SK-N-SH treated with all-trans-retinoic acid at 6 μM for 48 hours (cell line): ENCODE measurements at regions not wholly inside any gene's neighbourhood (a gene's known extent, or its start where the extent isn't known, plus 50 kb on each side); places are given as distances from the start of the nearest gene placed in this dataset.

ENCODE experiments used
- ARNTL ChIP-seq: fragments of 450-650 bp; formaldehyde crosslinking; IDR thresholded peaks from 2 replicates; pipeline ENCODE4 v1.5.0; 2020; ENCODE audit warnings: low read depth, mild to moderate bottlenecking, moderate library complexity, borderline replicate concordance
- ESRRG ChIP-seq: fragments of 250-450 bp; sonication (Bioruptor Pico); IDR thresholded peaks from 2 replicates; pipeline ENCODE4 v1.6.1; 2021; ENCODE audit warnings: mild to moderate bottlenecking
- OSR1 ChIP-seq: fragments of 250-450 bp; sonication (Bioruptor Pico); IDR thresholded peaks from 2 replicates; pipeline ENCODE4 v1.8.0; 2022; ENCODE audit warnings: moderate library complexity, mild to moderate bottlenecking, inconsistent platforms
- RARB ChIP-seq: fragments of 250-450 bp; sonication (Bioruptor Pico); IDR thresholded peaks from 2 replicates; pipeline ENCODE4 v1.8.0; 2021; ENCODE audit warnings: mild to moderate bottlenecking, moderate library complexity
- TOX ChIP-seq: fragments of 250-450 bp; sonication (Bioruptor Pico); IDR thresholded peaks from 2 replicates; pipeline ENCODE4 v1.8.0; 2021; ENCODE audit warnings: mild to moderate bottlenecking, moderate library complexity, borderline replicate concordance
- ZC3H10 ChIP-seq: fragments of 250-450 bp; sonication (Bioruptor Pico); IDR thresholded peaks from 2 replicates; pipeline ENCODE4 v1.5.1; 2021; ENCODE audit warnings: mild to moderate bottlenecking, moderate library complexity
- ZFP3 ChIP-seq: fragments of 250-450 bp; sonication (Bioruptor Pico); IDR thresholded peaks from 2 replicates; pipeline ENCODE4 v1.5.0; 2020; ENCODE audit warnings: mild to moderate bottlenecking, moderate library complexity
- ZFP30 ChIP-seq: fragments of 450-650 bp; formaldehyde crosslinking; IDR thresholded peaks from 2 replicates; pipeline ENCODE4 v1.5.0; 2022; ENCODE audit warnings: mild to moderate bottlenecking, moderate library complexity
- ZNF565 ChIP-seq: fragments of 450-650 bp; formaldehyde crosslinking; conservative IDR thresholded peaks from 2 replicates; pipeline ENCODE4 v1.5.0; 2020; ENCODE audit warnings: low read depth, mild to moderate bottlenecking, moderate library complexity
- ZNF70 ChIP-seq: fragments of 450-650 bp; formaldehyde crosslinking; IDR thresholded peaks from 2 replicates; pipeline ENCODE4 v1.5.0; 2020; ENCODE audit warnings: mild to moderate bottlenecking, moderate library complexity
- TF ChIP-seq, protein P1 (sequence below): fragments of 250-450 bp; sonication (Bioruptor Pico); IDR thresholded peaks from 2 replicates; pipeline ENCODE4 v1.8.0; 2020; ENCODE audit warnings: mild to moderate bottlenecking, moderate library complexity, borderline replicate concordance
- TF ChIP-seq, protein P2 (sequence below): fragments of 250-450 bp; sonication (Bioruptor Pico); IDR thresholded peaks from 2 replicates; pipeline ENCODE4 v1.5.1; 2020; ENCODE audit warnings: low read depth, mild to moderate bottlenecking, moderate library complexity

DNA sequence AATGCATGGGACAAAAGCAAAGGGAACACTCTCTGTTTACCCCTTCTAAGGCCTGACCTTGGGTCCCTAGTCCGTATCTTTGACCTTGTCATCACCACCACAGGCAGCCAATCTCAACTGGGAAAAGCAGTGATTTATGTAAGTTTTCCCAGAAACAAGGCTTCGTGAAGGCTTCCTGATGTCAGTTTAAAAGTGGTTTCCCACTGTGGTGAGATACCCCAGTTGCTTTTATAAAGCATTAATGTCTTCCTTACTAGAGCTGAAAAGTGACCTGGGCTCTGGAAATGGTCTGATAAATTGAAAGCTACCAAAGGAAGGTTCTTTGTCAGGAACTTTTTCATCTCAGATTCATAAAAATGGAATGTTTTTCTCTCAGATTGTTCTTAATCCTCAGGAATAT, 536.4 kb upstream of the PTBP2 start:
- TF ChIP-seq, protein P1, sequence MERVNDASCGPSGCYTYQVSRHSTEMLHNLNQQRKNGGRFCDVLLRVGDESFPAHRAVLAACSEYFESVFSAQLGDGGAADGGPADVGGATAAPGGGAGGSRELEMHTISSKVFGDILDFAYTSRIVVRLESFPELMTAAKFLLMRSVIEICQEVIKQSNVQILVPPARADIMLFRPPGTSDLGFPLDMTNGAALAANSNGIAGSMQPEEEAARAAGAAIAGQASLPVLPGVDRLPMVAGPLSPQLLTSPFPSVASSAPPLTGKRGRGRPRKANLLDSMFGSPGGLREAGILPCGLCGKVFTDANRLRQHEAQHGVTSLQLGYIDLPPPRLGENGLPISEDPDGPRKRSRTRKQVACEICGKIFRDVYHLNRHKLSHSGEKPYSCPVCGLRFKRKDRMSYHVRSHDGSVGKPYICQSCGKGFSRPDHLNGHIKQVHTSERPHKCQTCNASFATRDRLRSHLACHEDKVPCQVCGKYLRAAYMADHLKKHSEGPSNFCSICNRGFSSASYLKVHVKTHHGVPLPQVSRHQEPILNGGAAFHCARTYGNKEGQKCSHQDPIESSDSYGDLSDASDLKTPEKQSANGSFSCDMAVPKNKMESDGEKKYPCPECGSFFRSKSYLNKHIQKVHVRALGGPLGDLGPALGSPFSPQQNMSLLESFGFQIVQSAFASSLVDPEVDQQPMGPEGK (CRISPR knock-in tag) = no peak
- TF ChIP-seq TOX (CRISPR knock-in tag) = no peak
- no peak for TF ChIP-seq ARNTL
- TF ChIP-seq RARB (CRISPR knock-in tag) = no peak
- TF ChIP-seq, protein P2, sequence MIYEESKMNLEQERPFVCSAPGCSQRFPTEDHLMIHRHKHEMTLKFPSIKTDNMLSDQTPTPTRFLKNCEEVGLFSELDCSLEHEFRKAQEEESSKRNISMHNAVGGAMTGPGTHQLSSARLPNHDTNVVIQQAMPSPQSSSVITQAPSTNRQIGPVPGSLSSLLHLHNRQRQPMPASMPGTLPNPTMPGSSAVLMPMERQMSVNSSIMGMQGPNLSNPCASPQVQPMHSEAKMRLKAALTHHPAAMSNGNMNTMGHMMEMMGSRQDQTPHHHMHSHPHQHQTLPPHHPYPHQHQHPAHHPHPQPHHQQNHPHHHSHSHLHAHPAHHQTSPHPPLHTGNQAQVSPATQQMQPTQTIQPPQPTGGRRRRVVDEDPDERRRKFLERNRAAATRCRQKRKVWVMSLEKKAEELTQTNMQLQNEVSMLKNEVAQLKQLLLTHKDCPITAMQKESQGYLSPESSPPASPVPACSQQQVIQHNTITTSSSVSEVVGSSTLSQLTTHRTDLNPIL (CRISPR knock-in tag) = no peak
- no peak for TF ChIP-seq OSR1 (CRISPR knock-in tag)
- TF ChIP-seq ZNF565 (CRISPR knock-in tag) = no peak
- TF ChIP-seq ZC3H10 (CRISPR knock-in tag) = no peak
- TF ChIP-seq ZFP30 (CRISPR knock-in tag) = no peak
- TF ChIP-seq ESRRG (CRISPR knock-in tag) = no peak
- no peak for TF ChIP-seq ZNF70
- no peak for TF ChIP-seq ZFP3 (CRISPR knock-in tag)
